Breast epithelium (tissue), 4 donors: ENCODE measurements at regions not wholly inside any gene's neighbourhood (a gene's known extent, or its start where the extent isn't known, plus 50 kb on each side); places are given as distances from the start of the nearest gene placed in this dataset.

Experiments used
- DNase-seq, 2 donors: peaks; one replicate each; pipeline ENCODE4 v3.0.0-alpha.2; 2019; ENCODE audit warnings: low spot score in 2 of 2
- H3K27ac ChIP-seq, 2 donors: fragments of 200-600 bp; sonication (generic) in 1 of 2; one replicate each; pipeline ENCODE4 v1.5.1; 2016 to 2019; ENCODE audit warnings: mild to moderate bottlenecking in 1 of 2
- H3K27me3 ChIP-seq, 2 donors: fragments of 200-600 bp; sonication (generic) in 1 of 2; one replicate each; pipeline versions ENCODE4 v1.5.1 to v1.6.0; 2017 to 2019; ENCODE audit warnings: control low read depth in 1 of 2, mild to moderate bottlenecking in 1 of 2
- H3K36me3 ChIP-seq: fragments of 200-600 bp; one replicate; pipeline ENCODE4 v1.5.1; 2019
- H3K4me1 ChIP-seq, 2 donors: fragments of 200-600 bp; sonication (generic); one replicate each; pipeline ENCODE4 v1.5.1; 2016 to 2019; ENCODE audit warnings: control low read depth in 1 of 2
- H3K4me3 ChIP-seq, 3 donors: fragments of 200-600 bp; sonication (generic); 1 replicate in 2 of 3; 2 replicates in 1 of 3; pipeline ENCODE4 v1.5.1; 2016 to 2019; ENCODE audit warnings: mild to moderate bottlenecking in 3 of 3, moderate library complexity in 2 of 3
- H3K9me3 ChIP-seq, 2 donors: fragments of 200-600 bp; sonication (generic) in 1 of 2; one replicate each; pipeline ENCODE4 v1.5.1; 2016 to 2019; ENCODE audit warnings: control low read depth in 1 of 2
- POLR2A ChIP-seq: fragments of 450-650 bp; IDR thresholded peaks from one replicate; pipeline ENCODE4 v1.6.1; 2016; ENCODE audit warnings: antibody characterized with exemption, mild to moderate bottlenecking, moderate library complexity
- POLR2AphosphoS5 ChIP-seq, 3 donors: sonication (generic); formaldehyde crosslinking; IDR thresholded peaks; one replicate each; pipeline ENCODE4 v1.6.1; 2017; ENCODE audit warnings: antibody characterized with exemption in 3 of 3
- intact Hi-C: fragments of 100-400 bp; cut with DNase I; formaldehyde crosslinking; loops from one replicate; pipeline ENCODE4 v1.15.1; 2023; ENCODE audit warnings: low total_unique reads
- TF ChIP-seq, protein P1 (sequence below), 3 donors: fragments of 450-650 bp; IDR thresholded peaks; one replicate each; pipeline ENCODE4 v1.5.1; 2016 to 2017; ENCODE audit warnings: antibody characterized with exemption in 3 of 3, mild to moderate bottlenecking in 3 of 3, moderate library complexity in 3 of 3

DNA sequence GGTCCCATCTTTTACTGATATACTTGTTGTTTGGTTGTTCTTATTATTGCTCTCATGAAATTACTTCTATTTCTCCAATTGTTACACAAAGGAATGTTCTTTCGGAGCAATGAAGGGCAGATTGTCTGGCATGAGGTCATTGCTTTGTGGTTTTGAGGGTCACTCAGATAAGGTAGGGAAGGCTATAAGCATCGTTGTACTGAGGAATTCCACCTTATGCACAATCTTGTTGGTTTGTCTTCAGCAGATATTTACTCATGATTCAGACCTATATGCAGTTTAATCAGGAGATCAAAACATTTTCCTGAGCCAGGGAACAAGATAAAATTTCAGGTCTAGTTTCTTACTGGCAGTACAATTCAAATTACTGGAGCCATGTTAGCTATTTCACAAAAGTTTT lies 163.0 kb upstream of the SPHKAP start:
- intact Hi-C loops, result no loop called here
- peaks cover 0 to 9% of the 10 kb centered on the region in 2 donors for H3K9me3 ChIP-seq
- H3K4me1 ChIP-seq, result no peaks in the 10 kb centered on the region

DNA sequence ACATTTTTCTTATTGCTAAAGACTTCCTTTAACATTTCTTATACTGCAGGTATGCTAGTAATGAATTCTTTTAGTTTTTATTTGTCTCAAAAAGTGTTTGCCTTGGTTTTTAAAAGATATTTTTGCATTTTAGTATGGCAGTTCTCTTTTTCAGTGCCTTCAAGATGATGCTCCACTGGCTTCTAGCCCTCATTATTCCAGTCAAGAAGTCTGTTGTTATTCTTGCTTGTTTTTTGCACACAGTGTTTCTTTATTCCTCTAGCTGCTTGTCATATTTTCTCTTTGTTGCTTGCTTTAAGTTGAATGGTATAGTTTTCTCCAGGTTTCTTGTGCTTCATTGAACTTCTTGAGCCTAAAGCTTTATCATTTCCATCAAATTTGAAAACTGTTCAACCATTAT lies 158.0 kb upstream of the SPHKAP start:
- H3K9me3 ChIP-seq, result peaks cover 0 to 19% of the 10 kb centered on the region in 2 donors
- H3K36me3 ChIP-seq, result no peaks in the 10 kb centered on the region
- no peak for DNase-seq
- intact Hi-C loops, result no loop called here
- H3K27ac ChIP-seq, result no peak overlapping the region
- TF ChIP-seq POLR2A (no peak), POLR2AphosphoS5 (IDR thresholded peaks at IDR 0.05) (no peak)
- TF ChIP-seq, protein P1, sequence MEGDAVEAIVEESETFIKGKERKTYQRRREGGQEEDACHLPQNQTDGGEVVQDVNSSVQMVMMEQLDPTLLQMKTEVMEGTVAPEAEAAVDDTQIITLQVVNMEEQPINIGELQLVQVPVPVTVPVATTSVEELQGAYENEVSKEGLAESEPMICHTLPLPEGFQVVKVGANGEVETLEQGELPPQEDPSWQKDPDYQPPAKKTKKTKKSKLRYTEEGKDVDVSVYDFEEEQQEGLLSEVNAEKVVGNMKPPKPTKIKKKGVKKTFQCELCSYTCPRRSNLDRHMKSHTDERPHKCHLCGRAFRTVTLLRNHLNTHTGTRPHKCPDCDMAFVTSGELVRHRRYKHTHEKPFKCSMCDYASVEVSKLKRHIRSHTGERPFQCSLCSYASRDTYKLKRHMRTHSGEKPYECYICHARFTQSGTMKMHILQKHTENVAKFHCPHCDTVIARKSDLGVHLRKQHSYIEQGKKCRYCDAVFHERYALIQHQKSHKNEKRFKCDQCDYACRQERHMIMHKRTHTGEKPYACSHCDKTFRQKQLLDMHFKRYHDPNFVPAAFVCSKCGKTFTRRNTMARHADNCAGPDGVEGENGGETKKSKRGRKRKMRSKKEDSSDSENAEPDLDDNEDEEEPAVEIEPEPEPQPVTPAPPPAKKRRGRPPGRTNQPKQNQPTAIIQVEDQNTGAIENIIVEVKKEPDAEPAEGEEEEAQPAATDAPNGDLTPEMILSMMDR (IDR thresholded peaks at IDR 0.05), result no peak
- H3K4me3 ChIP-seq, result no peak overlapping the region
- H3K27me3 ChIP-seq, result no peaks in the 10 kb centered on the region
- no peaks in the 10 kb centered on the region for H3K4me1 ChIP-seq

More for the DNA sequence above, 163.0 kb upstream of the SPHKAP start:
- H3K36me3 ChIP-seq, result no peaks in the 10 kb centered on the region
- DNase-seq, result no peak
- H3K4me3 ChIP-seq, result no peak overlapping the region
- H3K27ac ChIP-seq, result no peak overlapping the region
- TF ChIP-seq POLR2A (no peak), POLR2AphosphoS5 (IDR thresholded peaks at IDR 0.05) (no peak)
- TF ChIP-seq, protein P1 (IDR thresholded peaks at IDR 0.05), result no peak
- no peaks in the 10 kb centered on the region for H3K27me3 ChIP-seq

- H3K27me3 ChIP-seq, result no peaks in the 10 kb centered on the region
- TF ChIP-seq POLR2AphosphoS5 (IDR thresholded peaks at IDR 0.05) (no peak), POLR2A (no peak)
- TF ChIP-seq, protein P1 (IDR thresholded peaks at IDR 0.05), result no peak
- intact Hi-C loops, result no loop called here
- no peaks in the 10 kb centered on the region for H3K36me3 ChIP-seq
- no peak overlapping the region for H3K4me3 ChIP-seq
- no peak for DNase-seq
- H3K27ac ChIP-seq, result no peak overlapping the region
- peaks cover 0 to 6% of the 10 kb centered on the region in 2 donors for H3K9me3 ChIP-seq
- H3K4me1 ChIP-seq, result no peaks in the 10 kb centered on the region
Measured at GRCh38 chr2:228334180-228334579, 152.7 kb upstream of the SPHKAP start.

GRCh38 chr2:228329282-228329681 lies 147.8 kb upstream of the SPHKAP start:
- no peaks in the 10 kb centered on the region for H3K36me3 ChIP-seq
- no peak for DNase-seq
- no peaks in the 10 kb centered on the region for H3K27me3 ChIP-seq
- TF ChIP-seq POLR2AphosphoS5 (IDR thresholded peaks at IDR 0.05) (no peak), POLR2A (no peak)
- TF ChIP-seq, protein P1 (IDR thresholded peaks at IDR 0.05), result no peak
- no peak overlapping the region for H3K4me3 ChIP-seq
- intact Hi-C loops, result no loop called here
- H3K9me3 ChIP-seq, result peaks cover 4 to 31% of the 10 kb centered on the region in 2 donors
- H3K4me1 ChIP-seq, result no peaks in the 10 kb centered on the region
- H3K27ac ChIP-seq, result no peak overlapping the region

GRCh38 chr2:228321015-228321414 lies 139.5 kb upstream of the SPHKAP start:
- H3K36me3 ChIP-seq, result no peaks in the 10 kb centered on the region
- no peak for DNase-seq
- H3K27me3 ChIP-seq, result no peaks in the 10 kb centered on the region
- no peak overlapping the region for H3K4me3 ChIP-seq
- no peaks in the 10 kb centered on the region for H3K4me1 ChIP-seq
- TF ChIP-seq POLR2A, result no peak
- TF ChIP-seq POLR2AphosphoS5 (IDR thresholded peaks at IDR 0.05), result no peak
- TF ChIP-seq, protein P1 (IDR thresholded peaks at IDR 0.05), result no peak
- peaks cover 0 to 11% of the 10 kb centered on the region in 2 donors for H3K9me3 ChIP-seq
- intact Hi-C loops, result no loop called here
- H3K27ac ChIP-seq, result no peak overlapping the region
